K562 (cell line): ENCODE measurements at regions not wholly inside any gene's neighbourhood (a gene's known extent, or its start where the extent isn't known, plus 50 kb on each side); places are given as distances from the start of the nearest gene placed in this dataset.

Source experiments
- ATAC-seq: fragments of 200-7000 bp; cut with Tn5 transposase; 3 replicates; pipeline ENCODE4 v1.9.1; 2020; ENCODE audit warnings: moderate library complexity
- BruUV-seq: library from RNA; stranded (reverse); fragments of 400-500 nt; replicated peaks from 2 replicates; lab custom pipeline; 2021; lab: Mats Ljungman, UMichigan
- CTCF ChIA-PET: fragments of 300-600 bp; formaldehyde crosslinking; extraction: SDS; loops from one replicate; lab custom pipeline; 2021; ENCODE audit warnings: low intra/inter-chr PET ratio; lab: Yijun Ruan, JAX
- POLR2A ChIA-PET: fragments of 300-600, 350-650 bp; sonication (Branson Sonifier 250); formaldehyde crosslinking; extraction: SDS; loops from one replicate; lab custom pipeline; 2021; ENCODE audit warnings: antibody characterized with exemption, inconsistent platforms; lab: Yijun Ruan, JAX
- DNase-seq, 4 experiments: peaks; one replicate each; pipeline versions ENCODE4 v3.0.0 to v3.0.0-alpha.2; 2011 to 2018; ENCODE audit warnings: low spot score in 3 of 4, mixed read lengths in 3 of 4; ENCODE audit errors: extremely low read depth in 1 of 4
- FAIRE-seq: peaks from 2 replicates; lab custom pipeline; 2011; peaks lifted over from hg19 to GRCh38; lab: Jason Lieb, UNC
- H2AFZ ChIP-seq: 2 replicates; pipeline ENCODE4 v1.6.0; 2011; ENCODE audit warnings: low read depth, low read length, control low read depth, inconsistent platforms
- H3K27ac ChIP-seq: fragments of 200-600 bp; 3 replicates; pipeline ENCODE4 v1.8.0; 2011; ENCODE audit warnings: low read depth, mild to moderate bottlenecking, control low read depth, inconsistent platforms, low read length, moderate library complexity, mixed read lengths; ENCODE audit errors: extremely low read depth
- H3K27me3 ChIP-seq, 2 experiments: fragments of 300-600 bp in 1 of 2; 2 replicates in 1 of 2; 3 replicates in 1 of 2; pipeline versions ENCODE4 v1.6.0 to v1.8.0; 2011; ENCODE audit warnings: inconsistent platforms in 2 of 2, low read length in 2 of 2, mild to moderate bottlenecking in 1 of 2, mixed read lengths in 1 of 2, moderate library complexity in 1 of 2; ENCODE audit not compliant: control insufficient read depth in 2 of 2, insufficient read depth in 2 of 2
- H3K36me3 ChIP-seq: fragments of 300-600 bp; 3 replicates; pipeline ENCODE4 v1.8.0; 2011; ENCODE audit warnings: mild to moderate bottlenecking, low read length, inconsistent platforms; ENCODE audit not compliant: control insufficient read depth, insufficient read depth
- H3K4me1 ChIP-seq, 2 experiments: fragments of 200-600 bp in 1 of 2; replicated peaks in 1 of 2; 2 replicates in 1 of 2; 3 replicates in 1 of 2; pipeline versions ENCODE4 v1.5.1 to v1.8.0; 2011; ENCODE audit warnings: inconsistent platforms in 2 of 2, low read length in 2 of 2, mild to moderate bottlenecking in 1 of 2, mixed read lengths in 1 of 2, moderate library complexity in 1 of 2; ENCODE audit not compliant: control insufficient read depth in 2 of 2, insufficient read depth in 2 of 2
- H3K4me2 ChIP-seq: 2 replicates; pipeline ENCODE4 v1.6.1; 2011; ENCODE audit warnings: low read length, control low read depth, inconsistent platforms, mixed read lengths; ENCODE audit not compliant: insufficient read depth
- H3K4me3 ChIP-seq: fragments of 200-600 bp; sonication (generic), shearing (Covaris generic); 2 replicates; pipeline ENCODE4 v1.5.1; 2016; ENCODE audit warnings: control low read depth, inconsistent platforms
- H3K79me2 ChIP-seq: fragments of 200-600 bp; 3 replicates; pipeline ENCODE4 v1.8.0; 2011; ENCODE audit warnings: low read length, inconsistent platforms; ENCODE audit not compliant: control insufficient read depth, insufficient read depth
- H3K9ac ChIP-seq, 2 experiments: 2 replicates each; pipeline versions ENCODE4 v1.6.0 to v1.6.1; 2011; ENCODE audit warnings: low read depth in 2 of 2, low read length in 2 of 2, control low read depth in 1 of 2, inconsistent platforms in 1 of 2, mild to moderate bottlenecking in 1 of 2, mixed read lengths in 1 of 2; ENCODE audit not compliant: insufficient read depth in 1 of 2
- H3K9me1 ChIP-seq: one replicate; pipeline ENCODE4 v1.6.0; 2011; ENCODE audit warnings: inconsistent platforms, mild to moderate bottlenecking, low read length, moderate library complexity; ENCODE audit not compliant: control insufficient read depth, insufficient read depth
- H3K9me3 ChIP-seq: replicated peaks from 2 replicates; pipeline ENCODE4 v1.5.1; 2011; ENCODE audit warnings: low read depth, low read length, inconsistent platforms; ENCODE audit not compliant: control insufficient read depth, insufficient read depth
- H4K20me1 ChIP-seq: replicated peaks from 2 replicates; pipeline ENCODE4 v1.6.1; 2011; ENCODE audit warnings: low read length, inconsistent platforms, mixed read lengths; ENCODE audit not compliant: control insufficient read depth, insufficient read depth
- CREB3 ChIP-seq: fragments of 450-650 bp; conservative IDR thresholded peaks from 2 replicates; pipeline ENCODE4 v1.6.1; 2016; ENCODE audit warnings: missing genetic modification characterization, low read depth, mild to moderate bottlenecking, missing compliant biosample characterization, moderate library complexity
- ELF4 ChIP-seq: fragments of 450-650 bp; formaldehyde crosslinking; IDR thresholded peaks from 2 replicates; pipeline ENCODE4 v1.4.0; 2022; ENCODE audit warnings: missing genetic modification characterization
- PML ChIP-seq: IDR thresholded peaks from 2 replicates; pipeline ENCODE4 v1.6.1; 2012; ENCODE audit warnings: low read length, inconsistent platforms
- SMARCA5 ChIP-seq: fragments of 450-650 bp; IDR thresholded peaks from 2 replicates; pipeline ENCODE4 v1.6.1; 2016
- TEAD2 ChIP-seq: fragments of 450-650 bp; IDR thresholded peaks from 2 replicates; pipeline ENCODE4 v1.6.1; 2016; ENCODE audit warnings: missing genetic modification characterization, control low read depth, missing compliant biosample characterization
- ZNF239 ChIP-seq: fragments of 250-450 bp; sonication (Bioruptor Pico); IDR thresholded peaks from 2 replicates; pipeline ENCODE4 v1.4.0; 2020; ENCODE audit warnings: mild to moderate bottlenecking
- ZNF764 ChIP-seq: fragments of 250-450 bp; sonication (Bioruptor Pico); IDR thresholded peaks from 2 replicates; pipeline ENCODE4 v1.4.0; 2020; ENCODE audit warnings: low read depth, mild to moderate bottlenecking, moderate library complexity
- WGBS: fragments of 100-300 bp; shearing (Covaris generic); methylation state at CpG from one replicate; pipeline ENCODE4 v1.1.6; 2016; ENCODE audit warnings: low coverage, mixed read lengths; ENCODE audit not compliant: insufficient coverage; ENCODE audit errors: missing lambda C conversion rate; 5-methylcytosine and 5-hydroxymethylcytosine counted together
- in situ Hi-C: fragments of 300-500 bp; cut with MboI; formaldehyde crosslinking; loops from 4 replicates; pipeline ENCODE4 v1.15.0; 2018; ENCODE audit warnings: inconsistent platforms, mixed read lengths
- intact Hi-C: fragments of 100-400 bp; cut with micrococcal nuclease; formaldehyde crosslinking; loops from 2 replicates; pipeline ENCODE4 v1.14.2; 2022
- TF ChIP-seq, protein P1 (sequence below): fragments of 250-450 bp; sonication (Bioruptor Pico); IDR thresholded peaks from 2 replicates; pipeline ENCODE4 v1.4.0; 2020

DNA sequence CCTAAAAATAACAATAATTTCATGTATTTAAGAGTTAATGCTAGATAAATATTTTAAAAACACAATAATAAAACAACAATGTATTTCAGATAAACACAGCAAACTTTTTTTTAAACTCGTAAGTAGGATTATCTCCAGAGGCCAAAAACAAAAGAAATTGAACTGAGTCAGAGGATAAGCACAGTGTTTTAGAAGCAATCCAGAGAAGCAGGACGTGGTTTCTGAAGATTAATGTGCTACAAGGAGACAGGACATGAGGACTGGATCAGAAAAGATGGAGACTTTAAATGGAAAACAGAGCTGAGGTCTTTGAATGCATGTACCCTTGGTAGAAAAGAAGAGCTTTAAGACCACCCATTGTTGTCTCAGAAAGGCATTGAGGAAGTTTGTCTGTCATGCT is 491.2 kb upstream of the TLE4 start (continued):
- TF ChIP-seq, protein P1, sequence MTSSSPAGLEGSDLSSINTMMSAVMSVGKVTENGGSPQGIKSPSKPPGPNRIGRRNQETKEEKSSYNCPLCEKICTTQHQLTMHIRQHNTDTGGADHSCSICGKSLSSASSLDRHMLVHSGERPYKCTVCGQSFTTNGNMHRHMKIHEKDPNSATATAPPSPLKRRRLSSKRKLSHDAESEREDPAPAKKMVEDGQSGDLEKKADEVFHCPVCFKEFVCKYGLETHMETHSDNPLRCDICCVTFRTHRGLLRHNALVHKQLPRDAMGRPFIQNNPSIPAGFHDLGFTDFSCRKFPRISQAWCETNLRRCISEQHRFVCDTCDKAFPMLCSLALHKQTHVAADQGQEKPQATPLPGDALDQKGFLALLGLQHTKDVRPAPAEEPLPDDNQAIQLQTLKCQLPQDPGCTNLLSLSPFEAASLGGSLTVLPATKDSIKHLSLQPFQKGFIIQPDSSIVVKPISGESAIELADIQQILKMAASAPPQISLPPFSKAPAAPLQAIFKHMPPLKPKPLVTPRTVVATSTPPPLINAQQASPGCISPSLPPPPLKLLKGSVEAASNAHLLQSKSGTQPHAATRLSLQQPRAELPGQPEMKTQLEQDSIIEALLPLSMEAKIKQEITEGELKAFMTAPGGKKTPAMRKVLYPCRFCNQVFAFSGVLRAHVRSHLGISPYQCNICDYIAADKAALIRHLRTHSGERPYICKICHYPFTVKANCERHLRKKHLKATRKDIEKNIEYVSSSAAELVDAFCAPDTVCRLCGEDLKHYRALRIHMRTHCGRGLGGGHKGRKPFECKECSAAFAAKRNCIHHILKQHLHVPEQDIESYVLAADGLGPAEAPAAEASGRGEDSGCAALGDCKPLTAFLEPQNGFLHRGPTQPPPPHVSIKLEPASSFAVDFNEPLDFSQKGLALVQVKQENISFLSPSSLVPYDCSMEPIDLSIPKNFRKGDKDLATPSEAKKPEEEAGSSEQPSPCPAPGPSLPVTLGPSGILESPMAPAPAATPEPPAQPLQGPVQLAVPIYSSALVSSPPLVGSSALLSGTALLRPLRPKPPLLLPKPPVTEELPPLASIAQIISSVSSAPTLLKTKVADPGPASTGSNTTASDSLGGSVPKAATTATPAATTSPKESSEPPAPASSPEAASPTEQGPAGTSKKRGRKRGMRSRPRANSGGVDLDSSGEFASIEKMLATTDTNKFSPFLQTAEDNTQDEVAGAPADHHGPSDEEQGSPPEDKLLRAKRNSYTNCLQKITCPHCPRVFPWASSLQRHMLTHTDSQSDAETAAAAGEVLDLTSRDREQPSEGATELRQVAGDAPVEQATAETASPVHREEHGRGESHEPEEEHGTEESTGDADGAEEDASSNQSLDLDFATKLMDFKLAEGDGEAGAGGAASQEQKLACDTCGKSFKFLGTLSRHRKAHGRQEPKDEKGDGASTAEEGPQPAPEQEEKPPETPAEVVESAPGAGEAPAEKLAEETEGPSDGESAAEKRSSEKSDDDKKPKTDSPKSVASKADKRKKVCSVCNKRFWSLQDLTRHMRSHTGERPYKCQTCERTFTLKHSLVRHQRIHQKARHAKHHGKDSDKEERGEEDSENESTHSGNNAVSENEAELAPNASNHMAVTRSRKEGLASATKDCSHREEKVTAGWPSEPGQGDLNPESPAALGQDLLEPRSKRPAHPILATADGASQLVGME (CRISPR knock-in tag) = no peak
- TF ChIP-seq SMARCA5 (no peak), ELF4 (CRISPR knock-in tag) (no peak), ZNF239 (CRISPR knock-in tag) (no peak), ZNF764 (CRISPR knock-in tag) (no peak), TEAD2 (tag) (no peak)

DNA sequence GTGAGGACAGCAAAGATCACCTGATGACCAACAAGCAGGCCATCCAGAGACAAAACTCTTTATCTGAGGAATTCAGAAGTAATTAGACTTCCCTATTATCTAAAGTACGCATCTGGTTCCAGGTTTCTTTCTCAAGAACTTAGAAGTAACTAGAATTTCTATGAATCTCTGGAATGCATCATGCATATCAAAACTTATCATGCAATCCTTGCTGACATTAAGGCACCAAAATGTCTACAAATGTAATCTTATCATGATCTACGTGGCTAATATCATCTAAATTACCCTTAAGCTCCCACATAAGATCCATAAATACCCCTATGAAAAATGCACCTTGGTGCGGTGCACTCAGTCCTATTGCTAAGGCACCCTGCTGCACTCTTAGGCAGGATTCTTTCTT is 488.1 kb upstream of the TLE4 start:
- Histone ChIP-seq H3K9me1 (no peaks in the 10 kb centered on the region), H3K4me3 (no peak overlapping the region), H3K36me3 (no peaks in the 10 kb centered on the region), H3K9ac (no peak overlapping the region), H4K20me1 (no peaks in the 10 kb centered on the region), H3K4me1 (no peaks in the 10 kb centered on the region), H3K27ac (no peak overlapping the region), H3K27me3 (no peaks in the 10 kb centered on the region), H3K4me2 (no peak overlapping the region), H3K79me2 (no peaks in the 10 kb centered on the region), H2AFZ (no peak overlapping the region), H3K9me3 (no peaks in the 10 kb centered on the region)
- TF ChIP-seq PML = no peak
- TF ChIP-seq CREB3 (tag) = no peak
- WGBS = 7% methylated on average over 3 of the region's 3 CpGs
- ChIA-PET CTCF (no interaction called here), POLR2A (no interaction called here)
- no peak for DNase-seq
- in situ Hi-C loops = no loop called here
- BruUV-seq = no TSS peak
- no peak for FAIRE-seq
- intact Hi-C loops = no loop called here
- ATAC-seq = no peak
